HCT116 (cell line): ENCODE measurements at regions not wholly inside any gene's neighbourhood (a gene's known extent, or its start where the extent isn't known, plus 50 kb on each side); places are given as distances from the start of the nearest gene placed in this dataset.

Experiments used
- ATAC-seq: fragments of 200-7000 bp; cut with Tn5 transposase; 2 replicates; pipeline ENCODE4 v1.9.1; 2020; ENCODE audit warnings: mild to moderate bottlenecking, moderate library complexity
- BruUV-seq: library from RNA; stranded (reverse); fragments of 400-500 nt; replicated peaks from 2 replicates; lab custom pipeline; 2021; lab: Mats Ljungman, UMichigan
- CTCF ChIA-PET: fragments of 300-600 bp; sonication (Branson Sonifier 250); formaldehyde crosslinking; loops from one replicate; lab custom pipeline; 2021; ENCODE audit warnings: antibody characterized with exemption; lab: Charles Lee
- POLR2A ChIA-PET: fragments of 300-600, 350-600 bp; sonication (Branson Sonifier 250); formaldehyde crosslinking; loops from one replicate; lab custom pipeline; 2021; ENCODE audit warnings: antibody characterized with exemption; lab: Charles Lee
- RAD21 ChIA-PET, 2 experiments: fragments of 300-600 bp; sonication (Branson Sonifier 250); formaldehyde crosslinking; loops; one replicate each; lab custom pipeline; 2023; ENCODE audit warnings: low total read pairs in 2 of 2; ENCODE audit not compliant: uncharacterized antibody in 2 of 2, unreplicated experiment in 2 of 2, low non-redundant PET in 1 of 2; lab: Charles Lee
- DNase-seq: peaks from one replicate; pipeline ENCODE4 v3.0.0-alpha.2; 2010; ENCODE audit warnings: low read depth, low spot score
- H2AFZ ChIP-seq: fragments of 200-600 bp; shearing (Covaris generic), sonication (generic); 2 replicates; pipeline ENCODE4 v1.6.1; 2017; ENCODE audit warnings: low read depth, mixed run types, mixed read lengths, antibody characterized with exemption, low read length; ENCODE audit not compliant: poor library complexity, severe bottlenecking
- H3K27ac ChIP-seq: 2 replicates; pipeline ENCODE4 v1.5.1; 2012; ENCODE audit warnings: low read depth, low read length
- H3K27me3 ChIP-seq: fragments of 200-600 bp; sonication (generic); 2 replicates; pipeline ENCODE4 v1.6.1; 2016; ENCODE audit warnings: mixed run types, low read length, mixed read lengths; ENCODE audit not compliant: insufficient read depth
- H3K36me3 ChIP-seq, 2 experiments: fragments of 200-500 bp in 1 of 2; fragments of 200-600 bp in 1 of 2; sonication (Bioruptor generic) in 1 of 2; sonication (generic) in 1 of 2; 2 replicates each; pipeline versions ENCODE4 v1.5.1 to v1.6.1; 2014 to 2016; ENCODE audit warnings: low read length in 2 of 2, inconsistent platforms in 1 of 2, mixed read lengths in 1 of 2, mixed run types in 1 of 2; ENCODE audit not compliant: insufficient read depth in 2 of 2, control insufficient read depth in 1 of 2
- H3K4me1 ChIP-seq, 2 experiments: fragments of 200-600 bp in 1 of 2; sonication (generic) in 1 of 2; 2 replicates each; pipeline versions ENCODE4 v1.5.1 to v1.6.1; 2012 to 2017; ENCODE audit warnings: low read length in 2 of 2, inconsistent platforms in 1 of 2, mild to moderate bottlenecking in 1 of 2, mixed read lengths in 1 of 2, mixed run types in 1 of 2, moderate library complexity in 1 of 2; ENCODE audit not compliant: insufficient read depth in 2 of 2, control insufficient read depth in 1 of 2
- H3K4me2 ChIP-seq: fragments of 200-600 bp; sonication (generic); 2 replicates; pipeline ENCODE4 v1.6.1; 2017; ENCODE audit warnings: mixed run types, low read length, mixed read lengths
- H3K4me3 ChIP-seq, 2 experiments: fragments of 200-600 bp in 1 of 2; sonication (generic) in 1 of 2; replicated peaks in 1 of 2; 2 replicates each; pipeline ENCODE4 v1.5.1; 2011 to 2016; ENCODE audit warnings: low read length in 2 of 2, control low read depth in 1 of 2, low read depth in 1 of 2, mild to moderate bottlenecking in 1 of 2, mixed read lengths in 1 of 2, mixed run types in 1 of 2
- H3K79me2 ChIP-seq: fragments of 200-600 bp; sonication (generic); 2 replicates; pipeline ENCODE4 v1.6.1; 2017; ENCODE audit warnings: mild to moderate bottlenecking, mixed run types, low read length, moderate library complexity, mixed read lengths; ENCODE audit not compliant: insufficient read depth
- H3K9ac ChIP-seq: fragments of 200-600 bp; sonication (generic); 2 replicates; pipeline ENCODE4 v1.6.1; 2016; ENCODE audit warnings: low read length, mixed read lengths
- H3K9me2 ChIP-seq: fragments of 200-600 bp; sonication (generic), shearing (Covaris generic); 2 replicates; pipeline ENCODE4 v1.6.1; 2017; ENCODE audit warnings: mixed run types, mild to moderate bottlenecking, moderate library complexity; ENCODE audit not compliant: insufficient read depth
- H3K9me3 ChIP-seq, 2 experiments: fragments of 200-500 bp in 1 of 2; fragments of 200-600 bp in 1 of 2; sonication (Bioruptor generic) in 1 of 2; sonication (generic) in 1 of 2; 2 replicates each; pipeline ENCODE4 v1.6.1; 2014 to 2017; ENCODE audit warnings: low read length in 2 of 2, mixed read lengths in 2 of 2, inconsistent platforms in 1 of 2, low read depth in 1 of 2, mild to moderate bottlenecking in 1 of 2, mixed run types in 1 of 2, moderate library complexity in 1 of 2; ENCODE audit not compliant: control insufficient read depth in 1 of 2, insufficient read depth in 1 of 2
- H4K20me1 ChIP-seq: fragments of 200-600 bp; sonication (generic), shearing (Covaris generic); 2 replicates; pipeline ENCODE4 v1.6.1; 2017; ENCODE audit warnings: mixed run types, mild to moderate bottlenecking, moderate library complexity; ENCODE audit not compliant: insufficient read depth
- CBX3 ChIP-seq: IDR thresholded peaks from 2 replicates; pipeline ENCODE4 v1.6.1; 2012; ENCODE audit warnings: low read depth
- EZH2 ChIP-seq: fragments of 200-600 bp; sonication (generic); IDR thresholded peaks from 2 replicates; pipeline ENCODE4 v1.6.1; 2017; ENCODE audit warnings: antibody characterized with exemption, mixed run types
- EZH2phosphoT487 ChIP-seq: fragments of 200-600 bp; IDR thresholded peaks from 2 replicates; pipeline ENCODE4 v1.6.1; 2018; ENCODE audit warnings: antibody characterized with exemption, borderline replicate concordance
- FOSL1 ChIP-seq: IDR thresholded peaks from 2 replicates; pipeline ENCODE4 v1.6.1; 2012; ENCODE audit warnings: low read depth
- JUND ChIP-seq: IDR thresholded peaks from 2 replicates; pipeline ENCODE4 v1.6.1; 2012
- POLR2A ChIP-seq: IDR thresholded peaks from 2 replicates; pipeline ENCODE4 v1.7.0; 2011; ENCODE audit warnings: borderline replicate concordance; ENCODE audit not compliant: insufficient read depth, insufficient read length; ENCODE audit errors: extremely low read depth
- RAD21 ChIP-seq: IDR thresholded peaks from 2 replicates; pipeline ENCODE4 v1.6.1; 2012; ENCODE audit warnings: low read depth, mild to moderate bottlenecking
- SP1 ChIP-seq: IDR thresholded peaks from 2 replicates; pipeline ENCODE4 v1.6.1; 2012; ENCODE audit warnings: low read depth
- SRF ChIP-seq: IDR thresholded peaks from 2 replicates; pipeline ENCODE4 v1.6.1; 2012; ENCODE audit warnings: low read depth
- TCF7L2 ChIP-seq: IDR thresholded peaks from 2 replicates; pipeline ENCODE4 v1.7.0; 2011; ENCODE audit warnings: borderline replicate concordance, inconsistent platforms; ENCODE audit not compliant: insufficient read depth, insufficient read length; ENCODE audit errors: extremely low read depth
- intact Hi-C: fragments of 100-400 bp; cut with micrococcal nuclease; formaldehyde crosslinking; loops from 2 replicates; pipeline ENCODE4 v1.10.0; 2022
- TF ChIP-seq, protein P1 (sequence below): IDR thresholded peaks from 2 replicates; pipeline ENCODE4 v1.6.1; 2012
- TF ChIP-seq, protein P2 (sequence below), 3 experiments: fragments of 200-600 bp in 1 of 3; sonication (generic) in 1 of 3; IDR thresholded peaks in 2 of 3; conservative IDR thresholded peaks in 1 of 3; 2 replicates each; pipeline ENCODE4 v1.5.1; 2012 to 2017; ENCODE audit warnings: low read depth in 2 of 3, low read length in 2 of 3, antibody characterized with exemption in 1 of 3, borderline replicate concordance in 1 of 3, control low read depth in 1 of 3, mild to moderate bottlenecking in 1 of 3, mixed read lengths in 1 of 3, mixed run types in 1 of 3, moderate library complexity in 1 of 3; ENCODE audit not compliant: insufficient read depth in 1 of 3
- TF ChIP-seq, protein P3 (sequence below): IDR thresholded peaks from 2 replicates; pipeline ENCODE4 v1.6.1; 2012; ENCODE audit warnings: low read depth
- TF ChIP-seq, protein P4 (sequence below): IDR thresholded peaks from 2 replicates; pipeline ENCODE4 v1.6.1; 2012
- TF ChIP-seq, protein P5 (sequence below): IDR thresholded peaks from 2 replicates; pipeline ENCODE4 v1.6.1; 2011; ENCODE audit warnings: mild to moderate bottlenecking, low read length, moderate library complexity; ENCODE audit not compliant: insufficient replicate concordance; ENCODE audit errors: extremely low read depth

DNA sequence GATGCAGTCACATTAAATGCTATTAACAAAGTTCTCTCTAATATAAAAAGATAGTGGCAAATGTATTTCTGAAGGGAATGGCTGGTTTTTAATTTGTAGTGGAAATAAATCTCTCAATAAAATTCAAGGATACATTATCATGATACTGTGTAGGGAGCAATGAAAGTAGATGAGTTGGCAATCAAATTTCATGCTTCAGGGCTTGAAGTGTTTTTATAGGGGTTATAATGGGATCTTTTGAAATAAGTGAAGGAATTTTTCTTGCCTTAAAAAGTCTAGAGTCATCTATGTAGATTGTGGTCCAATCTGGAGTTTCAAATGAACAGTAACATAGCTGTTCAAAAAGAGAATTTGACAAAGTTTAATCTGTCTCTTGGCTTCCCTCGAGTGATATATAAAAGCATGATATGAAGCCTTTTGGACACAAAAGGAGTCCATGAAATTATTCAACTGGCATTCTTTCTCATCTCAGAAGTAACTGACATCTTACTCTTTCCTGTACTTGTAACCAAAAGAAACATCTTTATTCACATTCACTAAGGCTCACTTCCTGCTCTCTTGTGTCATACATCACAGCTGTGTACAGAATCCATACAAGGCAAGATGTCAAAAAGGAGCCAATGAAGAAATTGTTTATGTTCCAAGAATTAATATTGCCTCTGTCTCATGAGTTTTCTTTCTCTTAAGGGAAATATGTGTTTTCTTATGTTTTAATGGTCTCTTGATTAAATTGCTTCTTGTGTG is 591.0 kb upstream of the GJE1 start:
- TF ChIP-seq, protein P1, sequence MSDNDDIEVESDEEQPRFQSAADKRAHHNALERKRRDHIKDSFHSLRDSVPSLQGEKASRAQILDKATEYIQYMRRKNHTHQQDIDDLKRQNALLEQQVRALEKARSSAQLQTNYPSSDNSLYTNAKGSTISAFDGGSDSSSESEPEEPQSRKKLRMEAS, result no peak
- TF ChIP-seq SRF, result no peak
- no peak for TF ChIP-seq SP1
- TF ChIP-seq TCF7L2, result no peak
- no peak for TF ChIP-seq JUND
- TF ChIP-seq, protein P2, sequence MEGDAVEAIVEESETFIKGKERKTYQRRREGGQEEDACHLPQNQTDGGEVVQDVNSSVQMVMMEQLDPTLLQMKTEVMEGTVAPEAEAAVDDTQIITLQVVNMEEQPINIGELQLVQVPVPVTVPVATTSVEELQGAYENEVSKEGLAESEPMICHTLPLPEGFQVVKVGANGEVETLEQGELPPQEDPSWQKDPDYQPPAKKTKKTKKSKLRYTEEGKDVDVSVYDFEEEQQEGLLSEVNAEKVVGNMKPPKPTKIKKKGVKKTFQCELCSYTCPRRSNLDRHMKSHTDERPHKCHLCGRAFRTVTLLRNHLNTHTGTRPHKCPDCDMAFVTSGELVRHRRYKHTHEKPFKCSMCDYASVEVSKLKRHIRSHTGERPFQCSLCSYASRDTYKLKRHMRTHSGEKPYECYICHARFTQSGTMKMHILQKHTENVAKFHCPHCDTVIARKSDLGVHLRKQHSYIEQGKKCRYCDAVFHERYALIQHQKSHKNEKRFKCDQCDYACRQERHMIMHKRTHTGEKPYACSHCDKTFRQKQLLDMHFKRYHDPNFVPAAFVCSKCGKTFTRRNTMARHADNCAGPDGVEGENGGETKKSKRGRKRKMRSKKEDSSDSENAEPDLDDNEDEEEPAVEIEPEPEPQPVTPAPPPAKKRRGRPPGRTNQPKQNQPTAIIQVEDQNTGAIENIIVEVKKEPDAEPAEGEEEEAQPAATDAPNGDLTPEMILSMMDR (IDR thresholded peaks at IDR 0.05 in 2 of 3, conservative IDR thresholded peaks at IDR 0.05 in 1 of 3; ENCODE audit: borderline replicate concordance in 1 of 3, insufficient read depth in 1 of 3, low read depth in 2 of 3, low read length in 2 of 3), result no peak
- TF ChIP-seq EZH2phosphoT487, result no peak
- TF ChIP-seq, protein P3, sequence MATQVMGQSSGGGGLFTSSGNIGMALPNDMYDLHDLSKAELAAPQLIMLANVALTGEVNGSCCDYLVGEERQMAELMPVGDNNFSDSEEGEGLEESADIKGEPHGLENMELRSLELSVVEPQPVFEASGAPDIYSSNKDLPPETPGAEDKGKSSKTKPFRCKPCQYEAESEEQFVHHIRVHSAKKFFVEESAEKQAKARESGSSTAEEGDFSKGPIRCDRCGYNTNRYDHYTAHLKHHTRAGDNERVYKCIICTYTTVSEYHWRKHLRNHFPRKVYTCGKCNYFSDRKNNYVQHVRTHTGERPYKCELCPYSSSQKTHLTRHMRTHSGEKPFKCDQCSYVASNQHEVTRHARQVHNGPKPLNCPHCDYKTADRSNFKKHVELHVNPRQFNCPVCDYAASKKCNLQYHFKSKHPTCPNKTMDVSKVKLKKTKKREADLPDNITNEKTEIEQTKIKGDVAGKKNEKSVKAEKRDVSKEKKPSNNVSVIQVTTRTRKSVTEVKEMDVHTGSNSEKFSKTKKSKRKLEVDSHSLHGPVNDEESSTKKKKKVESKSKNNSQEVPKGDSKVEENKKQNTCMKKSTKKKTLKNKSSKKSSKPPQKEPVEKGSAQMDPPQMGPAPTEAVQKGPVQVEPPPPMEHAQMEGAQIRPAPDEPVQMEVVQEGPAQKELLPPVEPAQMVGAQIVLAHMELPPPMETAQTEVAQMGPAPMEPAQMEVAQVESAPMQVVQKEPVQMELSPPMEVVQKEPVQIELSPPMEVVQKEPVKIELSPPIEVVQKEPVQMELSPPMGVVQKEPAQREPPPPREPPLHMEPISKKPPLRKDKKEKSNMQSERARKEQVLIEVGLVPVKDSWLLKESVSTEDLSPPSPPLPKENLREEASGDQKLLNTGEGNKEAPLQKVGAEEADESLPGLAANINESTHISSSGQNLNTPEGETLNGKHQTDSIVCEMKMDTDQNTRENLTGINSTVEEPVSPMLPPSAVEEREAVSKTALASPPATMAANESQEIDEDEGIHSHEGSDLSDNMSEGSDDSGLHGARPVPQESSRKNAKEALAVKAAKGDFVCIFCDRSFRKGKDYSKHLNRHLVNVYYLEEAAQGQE, result no peak
- TF ChIP-seq, protein P4, sequence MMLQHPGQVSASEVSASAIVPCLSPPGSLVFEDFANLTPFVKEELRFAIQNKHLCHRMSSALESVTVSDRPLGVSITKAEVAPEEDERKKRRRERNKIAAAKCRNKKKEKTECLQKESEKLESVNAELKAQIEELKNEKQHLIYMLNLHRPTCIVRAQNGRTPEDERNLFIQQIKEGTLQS, result no peak
- TF ChIP-seq, protein P5, sequence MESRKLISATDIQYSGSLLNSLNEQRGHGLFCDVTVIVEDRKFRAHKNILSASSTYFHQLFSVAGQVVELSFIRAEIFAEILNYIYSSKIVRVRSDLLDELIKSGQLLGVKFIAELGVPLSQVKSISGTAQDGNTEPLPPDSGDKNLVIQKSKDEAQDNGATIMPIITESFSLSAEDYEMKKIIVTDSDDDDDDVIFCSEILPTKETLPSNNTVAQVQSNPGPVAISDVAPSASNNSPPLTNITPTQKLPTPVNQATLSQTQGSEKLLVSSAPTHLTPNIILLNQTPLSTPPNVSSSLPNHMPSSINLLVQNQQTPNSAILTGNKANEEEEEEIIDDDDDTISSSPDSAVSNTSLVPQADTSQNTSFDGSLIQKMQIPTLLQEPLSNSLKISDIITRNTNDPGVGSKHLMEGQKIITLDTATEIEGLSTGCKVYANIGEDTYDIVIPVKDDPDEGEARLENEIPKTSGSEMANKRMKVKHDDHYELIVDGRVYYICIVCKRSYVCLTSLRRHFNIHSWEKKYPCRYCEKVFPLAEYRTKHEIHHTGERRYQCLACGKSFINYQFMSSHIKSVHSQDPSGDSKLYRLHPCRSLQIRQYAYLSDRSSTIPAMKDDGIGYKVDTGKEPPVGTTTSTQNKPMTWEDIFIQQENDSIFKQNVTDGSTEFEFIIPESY, result no peak
- no peak for TF ChIP-seq EZH2
- no peak for TF ChIP-seq RAD21
- no peak for TF ChIP-seq CBX3
- TF ChIP-seq POLR2A, result no peak
- no peak for TF ChIP-seq FOSL1
- Histone ChIP-seq H3K4me2 (no peak overlapping the region), H3K4me1 (peaks cover 0 to 7% of the 10 kb centered on the region in 2 experiments; a peak in 2 of 4 replicates), H3K9me2 (no peaks in the 10 kb centered on the region), H2AFZ (peak overlapping the region; percentile 8), H3K9ac (no peak overlapping the region), H3K79me2 (no peaks in the 10 kb centered on the region), H3K27me3 (no peaks in the 10 kb centered on the region), H3K9me3 (no peaks in the 10 kb centered on the region), H3K27ac (no peak overlapping the region), H4K20me1 (no peaks in the 10 kb centered on the region), H3K4me3 (no peak overlapping the region), H3K36me3 (no peaks in the 10 kb centered on the region)
- POLR2A ChIA-PET, result no interaction called here
- no peak for DNase-seq
- intact Hi-C loops, result no loop called here
- no TSS peak for BruUV-seq
- no peak for ATAC-seq
- CTCF ChIA-PET, result no interaction called here
- RAD21 ChIA-PET, result no interaction called here
